ENCODE measurements at regions not wholly inside any gene's neighbourhood (a gene's known extent, or its start where the extent isn't known, plus 50 kb on each side); places are given as distances from the start of the nearest gene placed in this dataset.

GRCh38 chr2:172361840-172362239 lies 65.5 kb upstream of the ITGA6 start:
- CTCF ChIA-PET: interaction anchor here (0.6 to 1.7 kb wide), 2 partner anchors 100 to 1445 kb away, joined by 3 to 4 read pairs; no protein-coding TSS in a partner anchor

GRCh38 chr2:172364261-172364660 lies 63.1 kb upstream of the ITGA6 start:
- FAIRE-seq (no peak), ATAC-seq (no peak), DNase-seq (ENCODE audit: low read depth in 1 of 2, low spot score in 1 of 2) (no peak)
- POLR2A ChIA-PET: no interaction called here
- Histone ChIP-seq H3K27ac (no peak overlapping the region), H3K4me3 (no peak overlapping the region), H3K9me3 (0 out of 3 replicates have a peak, but pooled peaks cover under 1% of the 10 kb centered on the region), H3K4me1 (no peaks in the 10 kb centered on the region; the same call in 2 of the 3 replicates), H3K4me2 (no peak overlapping the region)
- CTCF ChIA-PET: no interaction called here
- TF ChIP-seq PBX3 (IDR thresholded peaks at IDR 0.05) (no peak), RNF2 (IDR thresholded peaks at IDR 0.05; ENCODE audit: borderline replicate concordance, low read depth) (no peak), ZC3H11A (IDR thresholded peaks at IDR 0.05) (no peak), MAX (IDR thresholded peaks at IDR 0.05) (no peak), KDM1A (IDR thresholded peaks at IDR 0.05; ENCODE audit: low read depth) (no peak), BCL3 (IDR thresholded peaks at IDR 0.05) (no peak), JUNB (IDR thresholded peaks at IDR 0.05) (no peak), NR3C1 (IDR thresholded peaks at IDR 0.05) (no peak), FOXS1 (CRISPR knock-in tag; IDR thresholded peaks at IDR 0.05) (no peak), TFCP2L1 (CRISPR knock-in tag; IDR thresholded peaks at IDR 0.05) (no peak)
- 97% methylated on average over 1 of the region's 1 CpG for WGBS (ENCODE audit: missing lambda C conversion rate)

More at GRCh38 chr2:172361840-172362239, 65.5 kb upstream of the ITGA6 start:
- Histone ChIP-seq H3K4me3 (no peak overlapping the region), H3K4me1 (no peaks in the 10 kb centered on the region; the same call in 2 of the 3 replicates), H3K9me3 (no peaks in the 10 kb centered on the region), H3K27ac (no peak overlapping the region), H3K4me2 (no peak overlapping the region)
- POLR2A ChIA-PET: no interaction called here
- FAIRE-seq (no peak), ATAC-seq (no peak), DNase-seq (ENCODE audit: low read depth in 1 of 2, low spot score in 1 of 2) (no peak)
- TF ChIP-seq HES2 (IDR thresholded peaks at IDR 0.05) (no peak), CBX8 (IDR thresholded peaks at IDR 0.05) (no peak), POLR2A (IDR thresholded peaks at IDR 0.05; ENCODE audit: low read length) (no peak), EP300 (IDR thresholded peaks at IDR 0.05) (no peak), CHD4 (IDR thresholded peaks at IDR 0.05; ENCODE audit: borderline replicate concordance) (no peak), ESRRA (IDR thresholded peaks at IDR 0.05; ENCODE audit: borderline replicate concordance, low read length) (no peak)
- WGBS (ENCODE audit: missing lambda C conversion rate): 79% methylated on average over 6 of the region's 6 CpGs

- ChIA-PET CTCF (no interaction called here), POLR2A (no interaction called here)
- DNase-seq (ENCODE audit: low read depth in 1 of 2, low spot score in 1 of 2) (no peak), ATAC-seq (no peak), FAIRE-seq (no peak)
- H3K9me3 ChIP-seq: peaks cover 9% of the 10 kb centered on the region; the same call in 1 of the 3 replicates
- no peaks in the 10 kb centered on the region for H3K4me1 ChIP-seq
- 75% methylated on average over 11 of the region's 11 CpGs for WGBS (ENCODE audit: missing lambda C conversion rate)
- TF ChIP-seq HOXB13 (CRISPR knock-in tag; IDR thresholded peaks at IDR 0.05; ENCODE audit: low read depth) (no peak), ZSCAN20 (CRISPR knock-in tag; IDR thresholded peaks at IDR 0.05) (no peak), FOXS1 (CRISPR knock-in tag; IDR thresholded peaks at IDR 0.05) (no peak), HES2 (IDR thresholded peaks at IDR 0.05) (no peak), HDAC2 (IDR thresholded peaks at IDR 0.05) (no peak), HMGXB4 (CRISPR knock-in tag; IDR thresholded peaks at IDR 0.05; ENCODE audit: borderline replicate concordance) (no peak), E2F6 (IDR thresholded peaks at IDR 0.05; ENCODE audit: borderline replicate concordance, low read depth) (no peak), SREBF2 (IDR thresholded peaks at IDR 0.05) (no peak)
- H3K4me3 ChIP-seq: no peak overlapping the region
- no peak overlapping the region for H3K4me2 ChIP-seq
- no peak overlapping the region for H3K27ac ChIP-seq
These were observed 60.7 kb upstream of the ITGA6 start for GRCh38 chr2:172366596-172367150.

Measured in A549 (cell line).